K562 (cell line): ENCODE measurements at regions not wholly inside any gene's neighbourhood (a gene's known extent, or its start where the extent isn't known, plus 50 kb on each side); places are given as distances from the start of the nearest gene placed in this dataset.

Experiments
- ATAC-seq: fragments of 200-7000 bp; cut with Tn5 transposase; 3 replicates; pipeline ENCODE4 v1.9.1; 2020; ENCODE audit warnings: moderate library complexity
- BruUV-seq: library from RNA; stranded (reverse); fragments of 400-500 nt; replicated peaks from 2 replicates; lab custom pipeline; 2021; lab: Mats Ljungman, UMichigan
- CTCF ChIA-PET: fragments of 300-600 bp; formaldehyde crosslinking; extraction: SDS; loops from one replicate; lab custom pipeline; 2021; ENCODE audit warnings: low intra/inter-chr PET ratio; lab: Yijun Ruan, JAX
- POLR2A ChIA-PET: fragments of 300-600, 350-650 bp; sonication (Branson Sonifier 250); formaldehyde crosslinking; extraction: SDS; loops from one replicate; lab custom pipeline; 2021; ENCODE audit warnings: antibody characterized with exemption, inconsistent platforms; lab: Yijun Ruan, JAX
- DNase-seq, 4 experiments: peaks; one replicate each; pipeline versions ENCODE4 v3.0.0 to v3.0.0-alpha.2; 2011 to 2018; ENCODE audit warnings: low spot score in 3 of 4, mixed read lengths in 3 of 4; ENCODE audit errors: extremely low read depth in 1 of 4
- FAIRE-seq: peaks from 2 replicates; lab custom pipeline; 2011; peaks lifted over from hg19 to GRCh38; lab: Jason Lieb, UNC
- H2AFZ ChIP-seq: 2 replicates; pipeline ENCODE4 v1.6.0; 2011; ENCODE audit warnings: low read depth, low read length, control low read depth, inconsistent platforms
- H3K27ac ChIP-seq: fragments of 200-600 bp; 3 replicates; pipeline ENCODE4 v1.8.0; 2011; ENCODE audit warnings: low read depth, mild to moderate bottlenecking, control low read depth, inconsistent platforms, low read length, moderate library complexity, mixed read lengths; ENCODE audit errors: extremely low read depth
- H3K27me3 ChIP-seq, 2 experiments: fragments of 300-600 bp in 1 of 2; 2 replicates in 1 of 2; 3 replicates in 1 of 2; pipeline versions ENCODE4 v1.6.0 to v1.8.0; 2011; ENCODE audit warnings: inconsistent platforms in 2 of 2, low read length in 2 of 2, mild to moderate bottlenecking in 1 of 2, mixed read lengths in 1 of 2, moderate library complexity in 1 of 2; ENCODE audit not compliant: control insufficient read depth in 2 of 2, insufficient read depth in 2 of 2
- H3K36me3 ChIP-seq: fragments of 300-600 bp; 3 replicates; pipeline ENCODE4 v1.8.0; 2011; ENCODE audit warnings: mild to moderate bottlenecking, low read length, inconsistent platforms; ENCODE audit not compliant: control insufficient read depth, insufficient read depth
- H3K4me1 ChIP-seq, 2 experiments: fragments of 200-600 bp in 1 of 2; replicated peaks in 1 of 2; 2 replicates in 1 of 2; 3 replicates in 1 of 2; pipeline versions ENCODE4 v1.5.1 to v1.8.0; 2011; ENCODE audit warnings: inconsistent platforms in 2 of 2, low read length in 2 of 2, mild to moderate bottlenecking in 1 of 2, mixed read lengths in 1 of 2, moderate library complexity in 1 of 2; ENCODE audit not compliant: control insufficient read depth in 2 of 2, insufficient read depth in 2 of 2
- H3K4me2 ChIP-seq: 2 replicates; pipeline ENCODE4 v1.6.1; 2011; ENCODE audit warnings: low read length, control low read depth, inconsistent platforms, mixed read lengths; ENCODE audit not compliant: insufficient read depth
- H3K4me3 ChIP-seq: fragments of 200-600 bp; sonication (generic), shearing (Covaris generic); 2 replicates; pipeline ENCODE4 v1.5.1; 2016; ENCODE audit warnings: control low read depth, inconsistent platforms
- H3K79me2 ChIP-seq: fragments of 200-600 bp; 3 replicates; pipeline ENCODE4 v1.8.0; 2011; ENCODE audit warnings: low read length, inconsistent platforms; ENCODE audit not compliant: control insufficient read depth, insufficient read depth
- H3K9ac ChIP-seq, 2 experiments: 2 replicates each; pipeline versions ENCODE4 v1.6.0 to v1.6.1; 2011; ENCODE audit warnings: low read depth in 2 of 2, low read length in 2 of 2, control low read depth in 1 of 2, inconsistent platforms in 1 of 2, mild to moderate bottlenecking in 1 of 2, mixed read lengths in 1 of 2; ENCODE audit not compliant: insufficient read depth in 1 of 2
- H3K9me1 ChIP-seq: one replicate; pipeline ENCODE4 v1.6.0; 2011; ENCODE audit warnings: inconsistent platforms, mild to moderate bottlenecking, low read length, moderate library complexity; ENCODE audit not compliant: control insufficient read depth, insufficient read depth
- H3K9me3 ChIP-seq: replicated peaks from 2 replicates; pipeline ENCODE4 v1.5.1; 2011; ENCODE audit warnings: low read depth, low read length, inconsistent platforms; ENCODE audit not compliant: control insufficient read depth, insufficient read depth
- H4K20me1 ChIP-seq: replicated peaks from 2 replicates; pipeline ENCODE4 v1.6.1; 2011; ENCODE audit warnings: low read length, inconsistent platforms, mixed read lengths; ENCODE audit not compliant: control insufficient read depth, insufficient read depth
- CREB5 ChIP-seq: fragments of 250-450 bp; sonication (Bioruptor Pico); IDR thresholded peaks from 2 replicates; pipeline ENCODE4 v1.5.0; 2020; ENCODE audit warnings: mild to moderate bottlenecking
- ETV1 ChIP-seq: fragments of 450-650 bp; conservative IDR thresholded peaks from 2 replicates; pipeline ENCODE4 v1.6.1; 2016; ENCODE audit warnings: missing genetic modification characterization, control low read depth, low read depth, missing compliant biosample characterization
- FOXJ2 ChIP-seq: fragments of 200-800 bp; sonication (Bioruptor generic); IDR thresholded peaks from 2 replicates; pipeline ENCODE4 v1.6.1; 2016; ENCODE audit warnings: missing genetic modification characterization, missing compliant biosample characterization
- HMBOX1 ChIP-seq: sonication (generic); IDR thresholded peaks from 2 replicates; pipeline ENCODE4 v1.6.1; 2016
- MYBL2 ChIP-seq, 2 experiments: fragments of 450-650 bp in 1 of 2; sonication (generic) in 1 of 2; formaldehyde crosslinking in 1 of 2; IDR thresholded peaks; 2 replicates each; pipeline versions ENCODE4 v1.6.1 to v1.8.1; 2017 to 2022; ENCODE audit warnings: borderline replicate concordance in 1 of 2, inconsistent platforms in 1 of 2, low read depth in 1 of 2, mild to moderate bottlenecking in 1 of 2, missing genetic modification reagents in 1 of 2, moderate library complexity in 1 of 2
- PBX2 ChIP-seq, 2 experiments: IDR thresholded peaks in 1 of 2; conservative IDR thresholded peaks in 1 of 2; 2 replicates each; pipeline ENCODE4 v1.6.1; 2016; ENCODE audit warnings: low read depth in 2 of 2, mild to moderate bottlenecking in 1 of 2, missing compliant biosample characterization in 1 of 2, missing genetic modification characterization in 1 of 2, moderate library complexity in 1 of 2
- SREBF1 ChIP-seq: fragments of 150-350 bp; IDR thresholded peaks from 2 replicates; pipeline ENCODE4 v1.6.1; 2014; ENCODE audit warnings: antibody characterized with exemption, low read depth, low read length, borderline replicate concordance
- ZNF75A ChIP-seq: fragments of 450-650 bp; formaldehyde crosslinking; IDR thresholded peaks from 2 replicates; pipeline ENCODE4 v1.4.0; 2020; ENCODE audit warnings: mild to moderate bottlenecking
- WGBS: fragments of 100-300 bp; shearing (Covaris generic); methylation state at CpG from one replicate; pipeline ENCODE4 v1.1.6; 2016; ENCODE audit warnings: low coverage, mixed read lengths; ENCODE audit not compliant: insufficient coverage; ENCODE audit errors: missing lambda C conversion rate; 5-methylcytosine and 5-hydroxymethylcytosine counted together
- in situ Hi-C: fragments of 300-500 bp; cut with MboI; formaldehyde crosslinking; loops from 4 replicates; pipeline ENCODE4 v1.15.0; 2018; ENCODE audit warnings: inconsistent platforms, mixed read lengths
- intact Hi-C: fragments of 100-400 bp; cut with micrococcal nuclease; formaldehyde crosslinking; loops from 2 replicates; pipeline ENCODE4 v1.14.2; 2022

GRCh38 chr5:40374853-40375252 is 304.9 kb upstream of the PTGER4 start (continued):
- no peak for TF ChIP-seq MYBL2 (IDR thresholded peaks at IDR 0.05; ENCODE audit: low read depth)
- no peak for TF ChIP-seq MYBL2 (CRISPR knock-in tag; IDR thresholded peaks at IDR 0.05; ENCODE audit: borderline replicate concordance)

GRCh38 chr5:40368200-40368599 is 311.5 kb upstream of the PTGER4 start:
- ATAC-seq = no peak

More at GRCh38 chr5:40368200-40368599, 311.5 kb upstream of the PTGER4 start:
- Histone ChIP-seq H3K4me1 (no peaks in the 10 kb centered on the region), H3K9ac (no peak overlapping the region), H3K4me2 (no peak overlapping the region), H3K27me3 (no peaks in the 10 kb centered on the region), H3K36me3 (no peaks in the 10 kb centered on the region), H4K20me1 (no peaks in the 10 kb centered on the region), H3K9me1 (no peaks in the 10 kb centered on the region), H3K27ac (no peak overlapping the region), H3K9me3 (no peaks in the 10 kb centered on the region; the same call in 1 of the 2 replicates), H3K79me2 (no peaks in the 10 kb centered on the region), H2AFZ (no peak overlapping the region), H3K4me3 (no peak overlapping the region)
- ChIA-PET POLR2A (no interaction called here), CTCF (no interaction called here)
- TF ChIP-seq ETV1 (tag) (no peak), SREBF1 (no peak), ZNF75A (CRISPR knock-in tag) (no peak), HMBOX1 (no peak), PBX2 (CRISPR knock-in tag; IDR thresholded peaks at IDR 0.05; ENCODE audit: low read depth) (no peak), PBX2 (tag; conservative IDR thresholded peaks at IDR 0.05; ENCODE audit: low read depth) (no peak), CREB5 (no peak), FOXJ2 (tag) (no peak)
- intact Hi-C loops (no loop called here), in situ Hi-C loops (no loop called here)
- BruUV-seq = no TSS peak
- DNase-seq (no peak), FAIRE-seq (no peak)
- 0% methylated on average over 5 of the region's 5 CpGs for WGBS
